ENCODE measurements at regions not wholly inside any gene's neighbourhood (a gene's known extent, or its start where the extent isn't known, plus 50 kb on each side); places are given as distances from the start of the nearest gene placed in this dataset.

- DNase-seq (ENCODE audit: low read depth), result no peak
These were observed 277.5 kb downstream of the CTTN start for GRCh38 chr11:70675697-70676374.

DNA sequence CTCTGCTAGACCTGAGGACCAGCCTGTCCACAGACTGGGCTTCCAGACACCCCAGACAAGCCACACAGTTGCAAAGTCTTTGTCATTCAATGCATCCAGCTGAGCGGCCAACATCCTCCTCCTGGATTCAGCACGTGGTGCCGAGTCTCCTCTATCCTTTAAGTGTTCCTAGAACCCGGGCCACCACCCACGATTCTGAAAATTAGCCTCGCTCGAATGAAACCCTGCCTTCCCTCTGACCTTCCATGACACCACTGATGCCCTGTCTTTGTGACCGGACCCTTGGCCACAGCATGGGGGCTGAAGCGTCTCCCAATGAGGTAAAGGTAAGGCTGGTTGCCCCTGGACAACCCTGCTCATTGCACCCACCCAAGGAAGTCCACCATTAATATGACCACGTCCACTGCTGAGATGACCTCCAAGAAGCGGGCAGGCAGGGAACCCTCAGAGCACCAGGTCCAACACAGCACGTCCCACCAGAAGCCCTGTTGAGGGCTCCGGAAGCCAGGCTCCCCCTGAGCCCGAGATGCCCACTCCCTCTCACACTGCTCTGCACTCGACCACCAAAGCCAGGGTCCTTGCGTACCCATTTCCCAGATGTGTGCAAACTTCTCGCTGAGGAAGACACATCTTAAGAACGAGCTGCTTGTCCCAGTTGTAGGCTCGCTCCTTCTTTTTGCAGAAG, 279.0 kb downstream of the CTTN start:
- DNase-seq (ENCODE audit: low read depth), result no peak

GRCh38 chr11:70678931-70679900, 280.9 kb downstream of the CTTN start:
- no peak for DNase-seq (ENCODE audit: low read depth)

DNA sequence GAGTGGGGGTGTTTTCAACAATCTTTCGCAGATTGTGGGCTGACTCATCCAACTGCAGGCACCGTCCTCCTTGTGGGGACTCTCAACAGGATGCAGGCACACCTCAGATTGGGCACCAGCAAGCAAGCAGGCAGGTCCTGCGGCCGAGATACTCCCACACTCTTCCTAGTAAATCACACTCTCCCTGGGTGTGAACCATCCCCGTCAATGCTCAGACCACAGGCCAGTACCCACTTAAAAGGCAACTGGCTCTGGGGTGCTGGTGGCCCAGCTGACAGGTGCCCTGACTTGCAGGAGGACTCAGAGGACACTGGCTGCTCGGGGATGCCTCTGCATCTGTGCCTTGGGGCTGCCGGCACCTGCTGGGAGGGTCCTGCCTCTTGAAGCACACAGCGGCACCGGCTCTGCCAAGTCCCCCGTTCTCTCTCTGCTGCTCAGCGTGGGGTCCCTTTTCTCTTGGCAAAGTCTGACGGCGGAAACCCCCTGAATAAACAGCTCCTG, 282.5 kb downstream of the CTTN start:
- no peak for DNase-seq (ENCODE audit: low read depth)

DNA sequence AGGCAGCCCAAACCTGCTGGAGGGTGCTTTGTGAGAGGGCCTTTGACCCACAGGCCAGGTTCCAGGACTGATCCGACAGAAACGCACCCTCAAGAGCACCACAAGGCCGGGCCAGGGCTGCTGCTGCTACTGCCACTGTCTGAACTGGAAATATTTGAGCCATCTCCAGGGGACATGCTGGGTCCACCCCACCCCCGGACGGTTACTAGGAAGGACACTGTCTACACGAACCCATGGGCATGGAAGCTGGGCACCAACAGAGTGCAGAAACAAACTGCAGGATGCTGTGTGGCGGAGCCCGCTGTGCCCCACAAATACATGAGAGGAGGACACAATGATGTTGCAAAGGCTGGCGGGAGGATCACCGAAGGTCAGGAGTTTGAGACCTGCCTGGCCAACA, 283.7 kb downstream of the CTTN start:
- no peak for DNase-seq (ENCODE audit: low read depth)

DNA sequence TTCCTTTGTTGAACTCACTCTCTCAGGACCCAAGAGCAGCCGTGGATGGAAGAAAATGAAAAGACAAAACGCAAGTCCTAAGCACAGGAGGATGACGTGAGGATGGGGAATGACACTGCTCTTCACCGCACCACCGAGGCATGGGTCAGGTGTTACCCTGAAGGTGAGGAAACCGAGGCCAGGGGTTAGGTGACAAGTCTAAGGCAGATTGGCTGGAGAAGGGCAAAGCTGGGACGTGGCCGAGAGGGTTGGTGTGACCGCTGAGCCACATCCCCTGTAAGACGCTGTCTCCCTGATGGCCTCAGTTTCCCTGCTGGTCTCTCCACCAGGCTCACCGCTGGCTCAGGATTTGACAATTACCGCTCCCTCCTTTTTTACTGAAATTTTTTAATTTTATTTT, 284.4 kb downstream of the CTTN start:
- no peak for DNase-seq (ENCODE audit: low read depth)

DNA sequence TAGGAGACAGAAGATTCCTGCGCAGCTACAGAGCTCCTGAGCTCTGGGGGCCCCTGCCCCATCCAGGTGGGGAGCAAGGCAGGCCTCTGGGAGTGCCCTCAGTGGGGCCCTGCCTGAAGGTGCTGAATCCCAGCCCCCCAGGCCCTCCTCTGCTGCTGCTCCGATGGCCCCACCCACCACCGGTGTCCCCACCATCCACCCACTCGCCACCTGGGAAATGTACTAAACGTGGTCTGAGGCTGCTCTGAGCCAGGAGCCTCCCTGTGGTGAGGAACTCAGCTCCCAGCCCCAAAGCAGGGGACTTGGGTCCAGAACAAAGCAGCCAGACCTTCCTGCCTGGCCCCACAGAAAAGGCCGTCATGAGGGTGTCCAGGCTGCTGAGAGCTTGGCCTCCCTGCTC, 289.4 kb downstream of the CTTN start:
- no peak for DNase-seq (ENCODE audit: low read depth)

DNA sequence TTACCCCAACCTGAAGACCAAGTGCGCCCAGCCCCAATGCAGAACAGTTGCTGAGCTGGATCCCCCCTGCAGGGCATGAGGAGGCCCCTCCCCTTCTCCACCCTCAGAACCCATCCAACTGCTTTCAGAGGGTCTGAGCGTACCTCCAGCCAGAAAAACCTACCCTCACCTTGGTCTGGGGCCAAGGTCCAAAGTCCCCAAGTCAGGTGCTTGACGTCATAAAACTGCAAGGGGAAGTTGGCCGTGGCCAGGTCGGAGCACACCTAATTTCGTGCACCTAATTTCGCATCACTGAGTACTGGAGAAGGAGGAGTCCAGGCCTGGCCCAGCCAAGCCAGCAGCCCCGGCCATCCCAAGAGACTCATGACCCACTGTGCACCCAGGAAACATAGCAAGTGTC, 289.8 kb downstream of the CTTN start:
- no peak for DNase-seq (ENCODE audit: low read depth)

DNA sequence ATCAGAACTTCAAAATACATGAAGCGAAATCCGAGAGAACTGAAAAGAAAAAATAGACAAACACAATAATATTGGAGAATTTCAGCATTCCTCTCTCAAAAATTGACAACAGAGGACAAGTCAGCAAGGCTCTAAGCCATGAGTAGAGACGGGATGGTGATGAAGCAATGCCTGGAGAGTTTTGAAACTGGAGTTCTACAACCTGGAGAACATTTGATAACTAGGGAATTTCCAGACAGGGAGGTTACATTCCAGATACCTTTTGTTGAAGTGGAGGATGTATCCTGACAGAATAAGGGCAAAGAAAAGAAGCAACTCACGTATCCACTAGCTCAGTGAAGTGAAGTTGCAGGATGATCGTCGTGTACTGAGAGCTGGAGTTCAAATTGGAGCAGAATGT, 291.4 kb downstream of the CTTN start:
- DNase-seq (ENCODE audit: low read depth), result no peak

- DNase-seq (ENCODE audit: low read depth), result no peak
These were observed 293.8 kb downstream of the CTTN start for GRCh38 chr11:70692131-70692530.

- no peak for DNase-seq (ENCODE audit: low read depth)
These were observed 296.0 kb downstream of the CTTN start for GRCh38 chr11:70694371-70694770.

- no peak for DNase-seq (ENCODE audit: low read depth)
These were observed 297.0 kb downstream of the CTTN start for GRCh38 chr11:70695086-70695960.

DNA sequence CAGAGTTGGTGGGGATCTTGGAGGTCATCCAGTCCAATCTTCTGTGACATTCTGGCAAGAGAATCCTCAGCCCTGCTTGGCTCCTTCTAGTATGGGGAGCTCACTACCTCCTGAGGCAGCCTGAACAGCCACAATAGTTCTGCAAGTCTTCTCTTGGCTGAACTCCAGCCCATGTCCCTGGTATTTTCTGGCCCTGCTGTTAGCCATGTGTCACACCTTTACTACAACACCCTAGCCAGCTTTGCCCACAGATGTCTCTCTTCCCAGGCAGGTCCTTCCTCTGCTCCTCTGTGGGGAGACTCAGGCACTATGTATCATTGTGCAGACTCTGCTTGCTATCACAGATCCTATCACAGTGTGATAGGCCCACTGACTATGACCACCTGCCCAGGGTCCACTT, 297.7 kb downstream of the CTTN start:
- no peak for DNase-seq (ENCODE audit: low read depth)

DNA sequence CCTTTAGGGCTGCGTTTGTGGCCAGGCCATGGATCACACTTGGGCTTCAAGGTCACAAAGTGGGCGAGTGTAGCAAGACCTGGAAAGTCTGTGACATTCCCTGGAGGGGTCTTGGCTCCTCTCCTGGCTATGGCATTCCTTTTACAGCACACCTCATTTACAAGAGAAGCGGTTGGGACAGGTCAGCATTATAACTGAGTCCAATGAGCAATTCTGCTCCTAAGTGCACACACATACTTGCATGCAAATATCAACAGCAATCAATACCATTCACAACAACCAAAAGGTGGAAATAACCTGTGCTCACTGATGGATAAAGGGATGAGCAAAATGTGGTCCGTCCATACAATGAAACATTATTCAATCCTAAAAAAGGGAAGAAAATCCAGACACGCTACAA, 298.2 kb downstream of the CTTN start:
- DNase-seq (ENCODE audit: low read depth), result no peak

GRCh38 chr11:70697701-70698100, 299.4 kb downstream of the CTTN start:
- no peak for DNase-seq (ENCODE audit: low read depth)

DNA sequence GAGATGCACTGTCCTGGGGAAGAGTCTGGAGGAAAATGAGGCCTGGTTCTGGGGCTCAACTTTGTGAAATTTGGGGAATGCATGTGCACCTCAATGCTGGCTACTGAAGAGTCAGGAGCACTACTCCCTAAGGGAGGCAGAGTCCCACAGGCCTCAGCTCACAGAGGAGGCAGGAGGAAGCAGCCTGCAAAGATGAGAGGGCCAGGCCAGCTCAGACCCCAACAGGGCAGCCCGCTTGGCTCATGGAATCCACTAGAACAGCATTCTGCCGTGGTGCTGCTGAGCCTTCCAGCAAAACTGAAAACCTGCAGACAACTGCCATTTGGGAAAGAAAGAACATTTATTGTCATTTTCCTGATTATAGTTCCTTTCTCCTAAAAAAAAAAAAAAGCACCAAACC, 300.5 kb downstream of the CTTN start:
- no peak for DNase-seq (ENCODE audit: low read depth)

GRCh38 chr11:70699294-70700221, 301.2 kb downstream of the CTTN start:
- DNase-seq (ENCODE audit: low read depth), result no peak

DNA sequence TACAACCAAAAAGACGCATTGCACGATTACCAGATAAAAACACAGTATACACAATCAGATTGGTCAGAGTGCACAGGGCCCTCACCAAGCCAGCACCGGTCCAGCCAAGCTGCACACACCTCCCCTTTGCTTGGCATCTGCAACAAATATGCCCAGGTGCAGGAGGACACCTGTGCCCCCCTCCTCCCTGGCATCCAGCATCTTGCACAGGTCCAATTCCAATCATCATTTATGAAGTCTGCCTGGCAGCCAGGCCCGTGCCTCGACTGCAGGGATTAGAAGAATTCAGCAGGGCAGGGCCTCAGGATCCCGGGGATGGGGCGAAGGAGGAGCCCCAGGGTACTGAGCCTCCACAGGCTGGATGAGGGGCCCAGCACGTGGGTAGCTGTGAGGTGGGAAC, 302.1 kb downstream of the CTTN start:
- no peak for DNase-seq (ENCODE audit: low read depth)

DNA sequence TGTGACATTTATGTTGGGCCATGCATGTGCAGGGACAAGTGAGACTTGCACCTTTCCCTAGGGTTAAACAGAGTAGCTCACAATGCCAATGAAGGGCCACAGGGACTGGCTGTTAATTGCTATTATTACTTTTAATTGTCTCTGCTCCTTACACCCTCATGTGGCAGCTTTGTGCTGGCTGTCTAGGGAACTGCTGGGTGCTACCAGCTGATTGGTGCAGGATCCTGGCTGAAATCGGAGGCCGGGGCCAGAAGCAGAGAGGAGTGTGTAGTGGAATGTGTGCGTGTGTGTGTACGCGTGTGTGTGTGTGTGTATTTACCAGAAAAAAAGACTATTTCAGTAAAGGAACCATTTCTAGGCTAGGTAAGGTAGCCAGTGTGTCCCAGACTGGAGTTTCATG, 302.5 kb downstream of the CTTN start:
- no peak for DNase-seq (ENCODE audit: low read depth)

GRCh38 chr11:70702040-70702648, 303.8 kb downstream of the CTTN start:
- DNase-seq (ENCODE audit: low read depth), result no peak
